ENCODE measurements at regions not wholly inside any gene's neighbourhood (a gene's known extent, or its start where the extent isn't known, plus 50 kb on each side); places are given as distances from the start of the nearest gene placed in this dataset.
"Not testable (repeated sequence)": the region's sequence is repeated elsewhere in the genome, so short reads cannot be mapped to it uniquely, and the experiment has no call there.

GRCh38 chr6:49304393-49304792 lies 158.7 kb downstream of the MMUT start:
- not testable (repeated sequence) for H3K27ac ChIP-seq (ENCODE audit: low read depth in 1 of 2, low read length in 2 of 2); H3K9me3 ChIP-seq (ENCODE audit: control insufficient read depth in 4 of 4, low read length in 3 of 4); H3K36me3 ChIP-seq (ENCODE audit: control insufficient read depth in 4 of 4, insufficient read depth in 3 of 4, low read depth in 1 of 4, low read length in 3 of 4); H3K4me3 ChIP-seq (ENCODE audit: low read depth in 1 of 3, low read length in 3 of 3); H3K4me1 ChIP-seq (ENCODE audit: control insufficient read depth in 4 of 4, insufficient read depth in 4 of 4, low read length in 3 of 4); H3K27me3 ChIP-seq (ENCODE audit: control insufficient read depth in 4 of 4, insufficient read depth in 4 of 4, low read length in 3 of 4); DNase-seq (ENCODE audit: low spot score); H3K9ac ChIP-seq (ENCODE audit: low read depth in 1 of 2, low read length in 2 of 2)
- WGBS, result 50% methylated on average over 1 of the region's 1 CpG

- Histone ChIP-seq H3K9ac (ENCODE audit: low read depth in 1 of 2, low read length in 2 of 2) (no peak overlapping the region), H3K27ac (ENCODE audit: low read depth in 1 of 2, low read length in 2 of 2) (no peak overlapping the region), H3K4me3 (ENCODE audit: low read depth in 1 of 3, low read length in 3 of 3) (no peak overlapping the region), H3K9me3 (ENCODE audit: control insufficient read depth in 4 of 4, low read length in 3 of 4) (no peaks in the 10 kb centered on the region), H3K4me1 (ENCODE audit: control insufficient read depth in 4 of 4, insufficient read depth in 4 of 4, low read length in 3 of 4) (no peaks in the 10 kb centered on the region), H3K27me3 (ENCODE audit: control insufficient read depth in 4 of 4, insufficient read depth in 4 of 4, low read length in 3 of 4) (no peaks in the 10 kb centered on the region), H3K36me3 (ENCODE audit: control insufficient read depth in 4 of 4, insufficient read depth in 3 of 4, low read depth in 1 of 4, low read length in 3 of 4) (no peaks in the 10 kb centered on the region)
- TF ChIP-seq, protein P1, sequence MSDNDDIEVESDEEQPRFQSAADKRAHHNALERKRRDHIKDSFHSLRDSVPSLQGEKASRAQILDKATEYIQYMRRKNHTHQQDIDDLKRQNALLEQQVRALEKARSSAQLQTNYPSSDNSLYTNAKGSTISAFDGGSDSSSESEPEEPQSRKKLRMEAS (IDR thresholded peaks at IDR 0.05), result no peak
- TF ChIP-seq, protein P2, sequence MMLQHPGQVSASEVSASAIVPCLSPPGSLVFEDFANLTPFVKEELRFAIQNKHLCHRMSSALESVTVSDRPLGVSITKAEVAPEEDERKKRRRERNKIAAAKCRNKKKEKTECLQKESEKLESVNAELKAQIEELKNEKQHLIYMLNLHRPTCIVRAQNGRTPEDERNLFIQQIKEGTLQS (IDR thresholded peaks at IDR 0.05), result no peak
- TF ChIP-seq RAD21 (IDR thresholded peaks at IDR 0.05), result no peak
- no peak for TF ChIP-seq RXRA (IDR thresholded peaks at IDR 0.05)
- no peak for DNase-seq (ENCODE audit: low spot score)
Observed at GRCh38 chr6:49300911-49301310, 162.1 kb downstream of the MMUT start.

DNA sequence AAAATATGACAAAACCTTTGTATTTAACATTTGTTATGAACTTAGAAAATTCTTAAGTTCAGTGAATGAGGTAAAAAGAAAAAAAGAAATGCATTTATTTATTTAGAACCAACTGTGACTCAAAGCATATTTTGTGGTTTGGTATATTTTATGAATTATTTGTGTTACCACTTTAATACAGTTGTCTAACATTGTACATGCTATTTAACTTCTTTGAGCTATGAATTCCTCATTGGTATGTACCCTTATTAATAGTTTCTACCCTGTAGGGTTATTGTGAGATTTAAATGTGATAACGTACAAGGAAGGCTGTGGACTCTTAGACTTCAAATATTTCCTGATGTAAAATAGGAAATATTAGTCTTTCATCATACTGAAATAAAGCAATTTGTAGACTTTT lies 162.6 kb downstream of the MMUT start:
- Histone ChIP-seq H3K27ac (ENCODE audit: low read depth in 1 of 2, low read length in 2 of 2) (no peak overlapping the region), H3K9me3 (ENCODE audit: control insufficient read depth in 4 of 4, low read length in 3 of 4) (no peaks in the 10 kb centered on the region), H3K4me1 (ENCODE audit: control insufficient read depth in 4 of 4, insufficient read depth in 4 of 4, low read length in 3 of 4) (no peaks in the 10 kb centered on the region), H3K9ac (ENCODE audit: low read depth in 1 of 2, low read length in 2 of 2) (no peak overlapping the region), H3K4me3 (ENCODE audit: low read depth in 1 of 3, low read length in 3 of 3) (no peak overlapping the region), H3K27me3 (ENCODE audit: control insufficient read depth in 4 of 4, insufficient read depth in 4 of 4, low read length in 3 of 4) (no peaks in the 10 kb centered on the region), H3K36me3 (ENCODE audit: control insufficient read depth in 4 of 4, insufficient read depth in 3 of 4, low read depth in 1 of 4, low read length in 3 of 4) (no peaks in the 10 kb centered on the region)
- 73% methylated on average over 1 of the region's 1 CpG for WGBS
- no peak for DNase-seq (ENCODE audit: low spot score)
- no peak for TF ChIP-seq FOXA1 (IDR thresholded peaks at IDR 0.05)
- TF ChIP-seq GABPA (IDR thresholded peaks at IDR 0.05 in 1 of 2, conservative IDR thresholded peaks at IDR 0.05 in 1 of 2), result no peak
- no peak for TF ChIP-seq RXRA (IDR thresholded peaks at IDR 0.05)
- TF ChIP-seq CTCF (IDR thresholded peaks at IDR 0.05; ENCODE audit: low read depth, low read length, missing input control), result no peak
- TF ChIP-seq, protein P1 (IDR thresholded peaks at IDR 0.05), result no peak
- no peak for TF ChIP-seq EGR1 (IDR thresholded peaks at IDR 0.05; ENCODE audit: low read depth in 2 of 2)
- TF ChIP-seq JUND (IDR thresholded peaks at IDR 0.05), result no peak
- TF ChIP-seq, protein P3, sequence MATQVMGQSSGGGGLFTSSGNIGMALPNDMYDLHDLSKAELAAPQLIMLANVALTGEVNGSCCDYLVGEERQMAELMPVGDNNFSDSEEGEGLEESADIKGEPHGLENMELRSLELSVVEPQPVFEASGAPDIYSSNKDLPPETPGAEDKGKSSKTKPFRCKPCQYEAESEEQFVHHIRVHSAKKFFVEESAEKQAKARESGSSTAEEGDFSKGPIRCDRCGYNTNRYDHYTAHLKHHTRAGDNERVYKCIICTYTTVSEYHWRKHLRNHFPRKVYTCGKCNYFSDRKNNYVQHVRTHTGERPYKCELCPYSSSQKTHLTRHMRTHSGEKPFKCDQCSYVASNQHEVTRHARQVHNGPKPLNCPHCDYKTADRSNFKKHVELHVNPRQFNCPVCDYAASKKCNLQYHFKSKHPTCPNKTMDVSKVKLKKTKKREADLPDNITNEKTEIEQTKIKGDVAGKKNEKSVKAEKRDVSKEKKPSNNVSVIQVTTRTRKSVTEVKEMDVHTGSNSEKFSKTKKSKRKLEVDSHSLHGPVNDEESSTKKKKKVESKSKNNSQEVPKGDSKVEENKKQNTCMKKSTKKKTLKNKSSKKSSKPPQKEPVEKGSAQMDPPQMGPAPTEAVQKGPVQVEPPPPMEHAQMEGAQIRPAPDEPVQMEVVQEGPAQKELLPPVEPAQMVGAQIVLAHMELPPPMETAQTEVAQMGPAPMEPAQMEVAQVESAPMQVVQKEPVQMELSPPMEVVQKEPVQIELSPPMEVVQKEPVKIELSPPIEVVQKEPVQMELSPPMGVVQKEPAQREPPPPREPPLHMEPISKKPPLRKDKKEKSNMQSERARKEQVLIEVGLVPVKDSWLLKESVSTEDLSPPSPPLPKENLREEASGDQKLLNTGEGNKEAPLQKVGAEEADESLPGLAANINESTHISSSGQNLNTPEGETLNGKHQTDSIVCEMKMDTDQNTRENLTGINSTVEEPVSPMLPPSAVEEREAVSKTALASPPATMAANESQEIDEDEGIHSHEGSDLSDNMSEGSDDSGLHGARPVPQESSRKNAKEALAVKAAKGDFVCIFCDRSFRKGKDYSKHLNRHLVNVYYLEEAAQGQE (IDR thresholded peaks at IDR 0.05), result no peak
- no peak for TF ChIP-seq HNF4A (conservative IDR thresholded peaks at IDR 0.05)
- no peak for TF ChIP-seq FOXA2 (IDR thresholded peaks at IDR 0.05)
- TF ChIP-seq TAF1 (conservative IDR thresholded peaks at IDR 0.05), result no peak
- no peak for TF ChIP-seq SP1 (IDR thresholded peaks at IDR 0.05)
- TF ChIP-seq, protein P4, sequence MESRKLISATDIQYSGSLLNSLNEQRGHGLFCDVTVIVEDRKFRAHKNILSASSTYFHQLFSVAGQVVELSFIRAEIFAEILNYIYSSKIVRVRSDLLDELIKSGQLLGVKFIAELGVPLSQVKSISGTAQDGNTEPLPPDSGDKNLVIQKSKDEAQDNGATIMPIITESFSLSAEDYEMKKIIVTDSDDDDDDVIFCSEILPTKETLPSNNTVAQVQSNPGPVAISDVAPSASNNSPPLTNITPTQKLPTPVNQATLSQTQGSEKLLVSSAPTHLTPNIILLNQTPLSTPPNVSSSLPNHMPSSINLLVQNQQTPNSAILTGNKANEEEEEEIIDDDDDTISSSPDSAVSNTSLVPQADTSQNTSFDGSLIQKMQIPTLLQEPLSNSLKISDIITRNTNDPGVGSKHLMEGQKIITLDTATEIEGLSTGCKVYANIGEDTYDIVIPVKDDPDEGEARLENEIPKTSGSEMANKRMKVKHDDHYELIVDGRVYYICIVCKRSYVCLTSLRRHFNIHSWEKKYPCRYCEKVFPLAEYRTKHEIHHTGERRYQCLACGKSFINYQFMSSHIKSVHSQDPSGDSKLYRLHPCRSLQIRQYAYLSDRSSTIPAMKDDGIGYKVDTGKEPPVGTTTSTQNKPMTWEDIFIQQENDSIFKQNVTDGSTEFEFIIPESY (IDR thresholded peaks at IDR 0.05), result no peak

Data from liver (tissue), 8 donors.